ENCODE measurements at regions not wholly inside any gene's neighbourhood (a gene's known extent, or its start where the extent isn't known, plus 50 kb on each side); places are given as distances from the start of the nearest gene placed in this dataset.

DNA sequence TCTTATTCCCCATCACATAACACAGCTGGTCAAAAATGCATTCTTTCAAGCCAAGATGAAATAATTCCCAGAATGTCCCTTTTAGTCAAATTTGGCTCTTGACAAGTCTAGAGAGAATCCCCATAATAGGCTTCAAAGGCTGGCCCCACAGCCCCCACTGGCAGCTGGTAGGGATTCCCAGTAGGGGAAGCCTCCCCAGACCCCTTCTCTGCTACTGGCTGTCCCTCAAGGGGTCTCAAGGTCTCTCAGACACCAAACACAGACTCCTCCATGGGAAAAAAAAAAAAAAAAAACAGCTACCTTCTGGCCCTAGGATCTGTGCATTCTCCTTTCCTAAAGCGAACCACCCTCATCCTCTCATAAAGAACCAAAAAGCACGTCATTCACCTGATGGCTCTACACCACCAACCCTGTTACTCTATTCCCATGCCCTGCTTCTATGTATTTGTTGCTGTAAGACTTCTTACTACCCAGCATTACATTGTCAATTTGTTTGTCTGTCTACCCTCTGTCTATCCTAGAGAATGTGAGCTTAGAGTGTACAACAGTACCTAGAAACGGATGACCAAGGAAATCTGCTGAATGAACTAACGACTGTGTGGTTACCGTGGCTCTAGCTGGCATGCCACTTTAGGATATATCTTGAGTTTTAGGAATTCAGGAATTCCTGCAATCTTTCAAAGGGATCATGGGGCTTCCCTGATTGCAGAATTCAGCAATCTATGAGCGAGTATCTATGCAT is 164.1 kb upstream of the NSMCE3 start:
- TF ChIP-seq, protein P1, sequence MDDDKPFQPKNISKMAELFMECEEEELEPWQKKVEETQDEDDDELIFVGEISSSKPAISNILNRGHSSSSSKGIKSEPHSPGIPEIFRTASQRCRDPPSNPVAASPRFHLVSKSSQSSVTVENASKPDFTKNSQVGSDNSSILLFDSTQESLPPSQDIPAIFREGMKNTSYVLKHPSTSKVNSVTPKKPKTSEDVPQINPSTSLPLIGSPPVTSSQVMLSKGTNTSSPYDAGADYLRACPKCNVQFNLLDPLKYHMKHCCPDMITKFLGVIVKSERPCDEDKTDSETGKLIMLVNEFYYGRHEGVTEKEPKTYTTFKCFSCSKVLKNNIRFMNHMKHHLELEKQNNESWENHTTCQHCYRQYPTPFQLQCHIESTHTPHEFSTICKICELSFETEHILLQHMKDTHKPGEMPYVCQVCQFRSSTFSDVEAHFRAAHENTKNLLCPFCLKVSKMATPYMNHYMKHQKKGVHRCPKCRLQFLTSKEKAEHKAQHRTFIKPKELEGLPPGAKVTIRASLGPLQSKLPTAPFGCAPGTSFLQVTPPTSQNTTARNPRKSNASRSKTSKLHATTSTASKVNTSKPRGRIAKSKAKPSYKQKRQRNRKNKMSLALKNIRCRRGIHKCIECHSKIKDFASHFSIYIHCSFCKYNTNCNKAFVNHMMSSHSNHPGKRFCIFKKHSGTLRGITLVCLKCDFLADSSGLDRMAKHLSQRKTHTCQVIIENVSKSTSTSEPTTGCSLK (tag by site-specific recombination; IDR thresholded peaks at IDR 0.05), result no peak
- TF ChIP-seq ZNF114 (tag by site-specific recombination; IDR thresholded peaks at IDR 0.05), result no peak
- Histone ChIP-seq H3K9me3 (ENCODE audit: control insufficient read depth, insufficient read depth, low read depth, low read length) (no peaks in the 10 kb centered on the region), H3K4me3 (ENCODE audit: low read depth, low read length) (no peak overlapping the region), H3K36me3 (ENCODE audit: control insufficient read depth in 2 of 2, insufficient read depth in 1 of 2, low read length in 2 of 2) (no peaks in the 10 kb centered on the region), H3K4me1 (ENCODE audit: control insufficient read depth, insufficient read depth, low read length) (no peaks in the 10 kb centered on the region), H3K27ac (ENCODE audit: extremely low read depth, low read depth, low read length) (no peak overlapping the region)
- CTCF ChIA-PET, result no interaction called here
- POLR2A ChIA-PET, result no interaction called here

GRCh38 chr15:29433050-29433318 is 163.4 kb upstream of the NSMCE3 start:
- Histone ChIP-seq H3K9me3 (ENCODE audit: control insufficient read depth, insufficient read depth, low read depth, low read length) (no peaks in the 10 kb centered on the region), H3K4me1 (ENCODE audit: control insufficient read depth, insufficient read depth, low read length) (no peaks in the 10 kb centered on the region), H3K36me3 (ENCODE audit: control insufficient read depth in 2 of 2, insufficient read depth in 1 of 2, low read length in 2 of 2) (no peaks in the 10 kb centered on the region), H3K27ac (ENCODE audit: extremely low read depth, low read depth, low read length) (no peak overlapping the region), H3K4me3 (ENCODE audit: low read depth, low read length) (no peak overlapping the region)
- ChIA-PET CTCF (no interaction called here), POLR2A (no interaction called here)
- TF ChIP-seq ZFP3 (tag by site-specific recombination; IDR thresholded peaks at IDR 0.05; ENCODE audit: low read depth) (no peak), ZFP69B (tag by site-specific recombination; IDR thresholded peaks at IDR 0.05) (no peak), ZNF416 (tag by site-specific recombination; IDR thresholded peaks at IDR 0.05) (no peak), ZNF146 (tag by site-specific recombination; IDR thresholded peaks at IDR 0.05) (no peak), ZNF157 (tag by site-specific recombination; IDR thresholded peaks at IDR 0.05) (no peak), ZBTB49 (tag by site-specific recombination; IDR thresholded peaks at IDR 0.05; ENCODE audit: low read depth) (no peak), TRIM28 (IDR thresholded peaks at IDR 0.05; ENCODE audit: borderline replicate concordance, low read length) (no peak), ZIC2 (tag by site-specific recombination; IDR thresholded peaks at IDR 0.05) (no peak), ZNF433 (tag by site-specific recombination; IDR thresholded peaks at IDR 0.05; ENCODE audit: low read depth) (no peak), ZNF302 (tag by site-specific recombination; IDR thresholded peaks at IDR 0.05; ENCODE audit: low read depth) (no peak), ZNF571 (tag by site-specific recombination; IDR thresholded peaks at IDR 0.05) (no peak), ZNF449 (tag by site-specific recombination; IDR thresholded peaks at IDR 0.05) (no peak), REPIN1 (tag by site-specific recombination; IDR thresholded peaks at IDR 0.05; ENCODE audit: low read depth) (no peak), ZNF548 (tag by site-specific recombination; IDR thresholded peaks at IDR 0.05) (no peak)
- TF ChIP-seq, protein P2, sequence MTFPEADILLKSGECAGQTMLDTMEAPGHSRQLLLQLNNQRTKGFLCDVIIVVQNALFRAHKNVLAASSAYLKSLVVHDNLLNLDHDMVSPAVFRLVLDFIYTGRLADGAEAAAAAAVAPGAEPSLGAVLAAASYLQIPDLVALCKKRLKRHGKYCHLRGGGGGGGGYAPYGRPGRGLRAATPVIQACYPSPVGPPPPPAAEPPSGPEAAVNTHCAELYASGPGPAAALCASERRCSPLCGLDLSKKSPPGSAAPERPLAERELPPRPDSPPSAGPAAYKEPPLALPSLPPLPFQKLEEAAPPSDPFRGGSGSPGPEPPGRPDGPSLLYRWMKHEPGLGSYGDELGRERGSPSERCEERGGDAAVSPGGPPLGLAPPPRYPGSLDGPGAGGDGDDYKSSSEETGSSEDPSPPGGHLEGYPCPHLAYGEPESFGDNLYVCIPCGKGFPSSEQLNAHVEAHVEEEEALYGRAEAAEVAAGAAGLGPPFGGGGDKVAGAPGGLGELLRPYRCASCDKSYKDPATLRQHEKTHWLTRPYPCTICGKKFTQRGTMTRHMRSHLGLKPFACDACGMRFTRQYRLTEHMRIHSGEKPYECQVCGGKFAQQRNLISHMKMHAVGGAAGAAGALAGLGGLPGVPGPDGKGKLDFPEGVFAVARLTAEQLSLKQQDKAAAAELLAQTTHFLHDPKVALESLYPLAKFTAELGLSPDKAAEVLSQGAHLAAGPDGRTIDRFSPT (tag by site-specific recombination; IDR thresholded peaks at IDR 0.05), result no peak
